GM18498 (cell line): ENCODE measurements at regions not wholly inside any gene's neighbourhood (a gene's known extent, or its start where the extent isn't known, plus 50 kb on each side); places are given as distances from the start of the nearest gene placed in this dataset.
"Not testable (repeated sequence)": the region's sequence is repeated elsewhere in the genome, so short reads cannot be mapped to it uniquely, and the experiment has no call there.

Experiments used
- ATAC-seq: cut with Tn5 transposase; IDR thresholded peaks from one replicate; pipeline ENCODE4 v1.9.1; 2021; ENCODE audit warnings: mild to moderate bottlenecking, moderate library complexity; ENCODE audit not compliant: unreplicated experiment

- ATAC-seq, result no peak
These were observed 50.8 kb upstream of the PRSS1 start for GRCh38 chr7:142698429-142698828.

DNA sequence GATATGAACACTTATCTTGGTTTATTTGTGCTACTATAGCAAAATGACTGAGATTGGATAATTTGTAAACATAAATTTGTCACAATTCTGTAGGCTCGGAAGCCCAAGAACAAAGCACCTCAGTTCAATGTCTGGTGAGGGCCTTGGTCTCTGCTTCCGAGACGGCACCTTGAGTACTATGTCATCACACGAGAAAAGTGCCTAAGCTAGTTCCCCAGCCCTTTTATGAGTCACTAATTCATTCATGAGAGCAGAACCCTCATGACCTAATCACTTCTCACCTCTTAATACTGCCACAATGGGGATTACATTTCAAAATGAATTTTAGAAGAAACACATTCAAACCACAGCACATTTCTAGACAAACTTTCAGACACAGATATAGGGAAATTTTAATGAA lies 52.0 kb upstream of the PRSS1 start:
- no peak for ATAC-seq

DNA sequence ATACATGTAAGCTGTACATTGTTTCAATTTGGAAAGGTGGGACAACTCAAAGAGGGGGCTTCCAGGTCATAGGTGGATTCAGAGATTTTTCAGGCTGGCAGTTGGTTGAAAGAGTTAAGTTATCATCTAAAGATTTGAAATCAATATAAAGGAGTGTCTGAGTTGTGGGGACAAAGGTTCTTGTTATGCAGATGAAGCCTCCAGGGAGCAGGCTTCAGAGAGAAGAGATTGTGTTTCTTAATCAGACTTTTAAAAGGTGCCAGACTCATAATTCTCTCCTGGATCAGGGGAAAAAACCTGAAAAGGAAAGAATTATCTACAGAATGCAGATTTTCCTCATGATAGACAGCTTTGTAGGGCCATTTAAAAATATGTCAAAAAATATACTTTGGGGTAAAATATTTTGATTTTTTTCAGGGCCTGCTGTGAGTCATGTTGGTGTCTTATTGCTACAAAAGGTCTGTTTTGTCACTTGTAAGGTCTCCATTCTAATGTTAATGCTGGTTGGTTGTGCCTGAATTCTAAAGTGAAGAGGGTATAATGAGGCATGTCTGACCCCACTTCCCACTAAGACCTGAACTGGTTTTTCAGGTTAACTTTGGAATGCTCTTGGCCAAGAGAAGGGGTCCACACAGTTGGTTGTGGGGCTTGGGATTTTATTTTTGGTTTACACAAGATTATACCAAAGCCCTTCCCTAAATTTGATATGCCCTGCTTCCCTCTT lies 52.7 kb upstream of the PRSS1 start:
- ATAC-seq, result no peak

GRCh38 chr7:142693911-142694310 lies 55.4 kb upstream of the PRSS1 start:
- no peak for ATAC-seq

GRCh38 chr7:142690554-142691182 lies 58.6 kb upstream of the PRSS1 start:
- peak; percentile 71 for ATAC-seq

DNA sequence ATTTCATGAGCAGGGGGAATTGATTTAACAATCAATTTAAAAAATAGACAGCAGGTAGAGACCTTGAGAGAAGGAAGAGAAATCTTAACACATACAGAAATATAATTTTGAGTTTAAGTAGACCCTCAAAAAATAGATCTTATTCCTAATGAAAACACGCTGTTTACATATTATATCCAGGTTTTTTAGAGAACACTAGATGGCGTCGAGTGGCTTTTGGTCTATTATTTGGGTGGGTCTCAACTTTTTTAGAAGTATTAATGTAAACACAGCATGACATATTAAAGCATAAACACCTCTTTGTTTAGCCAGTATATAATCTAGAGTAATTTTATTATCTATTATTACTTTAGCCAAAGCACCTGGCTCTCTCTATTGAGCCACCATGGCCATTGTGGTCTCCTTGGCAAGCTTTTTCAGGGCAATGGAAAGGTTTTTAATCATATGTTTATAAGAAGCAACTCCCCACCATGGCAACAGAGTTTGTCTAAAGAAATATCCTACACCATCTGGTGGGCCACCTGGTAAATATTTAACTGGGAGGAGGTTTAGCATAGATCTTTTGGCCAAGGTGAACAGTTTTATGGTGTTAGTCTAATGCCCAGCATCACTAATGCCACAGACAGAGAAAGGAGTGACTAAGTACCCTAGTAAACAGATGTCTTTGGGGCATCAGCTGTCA lies 59.7 kb upstream of the PRSS1 start:
- ATAC-seq, result no peak

DNA sequence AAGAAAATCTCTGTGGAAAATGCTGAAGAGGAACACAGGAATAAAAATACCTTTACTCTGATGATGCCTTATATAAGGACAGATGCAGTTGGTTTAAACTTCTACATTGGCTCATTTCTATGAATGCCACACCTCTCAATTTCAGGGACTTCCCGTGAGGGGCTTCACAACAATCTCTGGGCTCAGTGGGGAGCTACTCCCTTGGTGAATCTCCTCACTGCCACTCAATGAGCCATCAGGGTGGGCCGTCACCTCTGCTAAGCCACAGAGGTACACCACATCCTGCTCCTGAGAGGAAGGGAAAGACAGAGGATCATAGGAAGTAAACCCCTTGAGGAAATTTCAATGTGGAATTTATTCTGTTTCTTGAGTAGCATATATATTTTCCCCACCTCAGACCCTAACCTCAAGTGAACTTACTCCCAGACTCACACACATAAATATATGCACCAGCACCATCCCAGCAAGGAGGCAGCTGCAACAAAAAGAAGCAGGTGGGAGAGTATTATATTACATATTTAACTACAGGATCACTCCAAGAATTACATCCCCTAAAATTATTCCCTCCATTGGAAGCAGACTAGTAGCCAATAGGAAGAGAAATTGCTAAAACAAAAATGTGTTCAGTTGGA lies 63.3 kb upstream of the PRSS1 start:
- no peak for ATAC-seq

DNA sequence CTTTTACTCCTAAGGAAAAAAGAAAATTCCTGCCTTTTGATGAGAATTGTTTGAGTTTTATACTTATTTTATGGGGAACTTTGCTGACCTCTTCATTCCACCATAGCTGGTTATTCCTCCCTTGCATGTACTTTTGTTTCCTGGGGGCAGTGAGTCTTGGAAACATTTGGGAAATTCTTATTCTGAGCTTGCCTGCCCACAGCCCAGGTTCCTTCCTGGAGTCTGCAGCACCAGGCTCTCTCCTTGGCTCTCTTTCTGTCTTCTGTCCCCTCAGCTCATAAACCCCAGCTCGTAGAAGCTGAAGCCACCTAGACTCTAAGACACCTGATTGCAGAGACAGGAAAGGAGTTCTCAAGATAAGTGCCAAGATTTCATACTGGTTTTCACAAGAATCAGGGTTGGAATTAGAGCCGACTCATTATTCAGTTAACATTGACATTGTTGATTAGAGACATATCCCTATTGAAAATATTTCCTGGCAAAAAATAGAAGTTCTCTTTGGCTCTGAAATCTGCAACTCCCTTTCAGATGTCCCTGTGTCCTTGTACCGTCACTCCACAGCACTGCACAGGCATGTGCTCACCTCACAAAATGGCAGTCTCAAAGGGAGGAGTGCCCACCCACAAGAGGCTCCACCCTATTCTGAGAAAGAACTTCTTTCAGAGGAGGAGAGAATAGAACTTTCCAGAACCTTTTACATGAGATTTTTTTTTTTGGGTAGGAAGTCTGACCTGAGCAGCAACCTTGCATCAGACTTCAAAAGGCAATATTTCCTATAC lies 67.8 kb upstream of the PRSS1 start:
- no peak for ATAC-seq

DNA sequence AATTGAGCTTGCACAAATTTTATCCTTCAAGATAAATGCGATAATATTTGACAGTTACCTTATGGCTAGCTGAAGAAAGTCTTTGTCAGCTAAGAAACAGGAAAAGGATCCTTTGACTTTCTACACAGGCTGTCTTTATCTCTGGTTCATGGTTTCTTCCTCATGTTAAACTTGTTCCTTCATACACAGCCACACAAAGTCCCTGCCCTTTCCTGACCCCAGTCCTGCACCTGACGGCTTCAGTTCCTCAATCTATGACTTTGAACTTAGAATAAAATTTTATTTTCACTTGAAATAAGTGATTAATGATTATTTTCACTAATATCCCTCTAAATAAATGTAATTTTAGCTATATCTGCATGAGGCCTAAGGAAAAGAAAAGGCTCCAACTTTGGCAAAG lies 77.8 kb upstream of the PRSS1 start:
- ATAC-seq, result no peak

DNA sequence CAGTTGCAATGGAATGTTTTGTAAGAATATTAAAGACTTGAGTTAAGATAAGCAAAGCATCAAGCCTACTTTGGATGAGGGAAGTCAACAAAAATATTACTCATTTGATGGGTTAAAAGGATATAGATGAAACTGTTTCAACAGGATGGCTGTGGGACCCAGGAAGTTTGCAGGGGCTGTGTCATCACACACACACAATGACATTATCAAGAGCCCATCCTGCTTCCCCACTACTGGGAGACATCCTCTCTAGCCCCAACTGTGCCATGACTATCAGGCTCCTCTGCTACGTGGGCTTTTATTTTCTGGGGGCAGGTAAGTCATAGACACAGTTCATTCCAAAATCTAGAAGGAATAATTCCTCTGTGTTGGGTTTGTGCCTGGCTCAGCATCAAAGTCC lies 78.8 kb upstream of the PRSS1 start:
- ATAC-seq, result no peak

DNA sequence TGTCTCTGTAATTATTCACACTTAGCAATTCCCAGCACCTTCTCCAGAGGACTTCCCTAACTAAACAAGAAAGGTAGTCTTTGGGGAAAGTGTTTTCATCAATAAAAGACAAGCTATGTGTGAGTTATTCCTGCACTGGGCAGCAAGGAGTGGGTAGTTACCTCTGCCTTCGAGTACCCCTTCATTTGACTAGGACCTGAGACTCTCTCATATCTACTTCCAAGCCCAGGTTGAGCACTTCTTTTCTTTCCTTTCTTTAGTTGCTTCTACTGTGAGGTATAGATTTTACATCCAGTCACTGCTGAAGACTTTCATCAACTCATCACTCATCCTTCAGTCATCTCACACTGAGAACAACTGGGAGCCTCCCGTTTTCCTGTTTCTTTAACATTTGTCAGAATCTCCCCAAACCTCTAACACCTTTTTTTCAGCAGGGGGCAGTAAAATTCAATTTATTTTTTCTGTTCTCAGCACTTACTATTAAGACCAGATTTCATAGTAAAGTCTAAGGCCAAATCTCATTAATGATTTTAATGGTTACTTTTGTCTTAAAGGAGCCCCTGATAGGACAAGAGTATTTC lies 80.1 kb upstream of the PRSS1 start:
- no peak for ATAC-seq

DNA sequence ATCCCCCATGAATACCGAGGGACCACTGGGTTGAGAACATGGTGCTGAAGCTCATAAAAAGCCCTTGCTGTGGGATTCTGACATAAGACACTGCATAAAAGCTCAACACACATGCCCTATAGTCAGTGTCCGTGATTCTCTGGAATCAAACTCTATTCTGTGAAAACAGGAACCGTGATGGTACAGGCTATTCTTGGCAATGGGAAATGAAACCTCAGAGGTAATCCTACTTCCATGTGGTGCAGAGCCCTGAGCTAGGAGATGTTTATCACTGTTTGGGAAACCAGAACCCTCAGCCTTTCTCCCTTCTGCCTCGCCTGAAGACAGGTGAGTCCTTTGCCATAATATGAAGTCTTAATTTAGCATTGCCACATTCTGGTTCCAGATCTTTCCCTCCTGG lies 80.8 kb upstream of the PRSS1 start:
- ATAC-seq, result no peak

DNA sequence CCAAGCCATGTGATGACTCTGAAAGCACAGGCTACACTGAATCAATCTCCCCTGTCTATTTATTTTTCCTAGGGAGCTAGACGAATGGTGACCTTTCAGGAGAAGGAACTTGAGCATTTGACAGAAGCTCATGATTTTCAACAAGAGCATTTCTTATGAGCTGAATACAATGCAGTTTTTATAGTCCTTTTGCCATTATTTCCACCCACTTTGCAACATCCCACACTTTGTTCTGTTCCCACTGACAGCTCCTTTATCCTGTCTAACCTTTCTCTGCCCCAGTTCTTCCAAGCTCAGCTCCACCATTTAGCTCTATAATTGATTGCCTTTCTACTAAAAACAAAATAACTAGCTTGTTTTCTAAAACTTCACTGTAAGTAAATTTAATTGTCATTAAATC lies 91.9 kb upstream of the PRSS1 start:
- ATAC-seq, result no peak

DNA sequence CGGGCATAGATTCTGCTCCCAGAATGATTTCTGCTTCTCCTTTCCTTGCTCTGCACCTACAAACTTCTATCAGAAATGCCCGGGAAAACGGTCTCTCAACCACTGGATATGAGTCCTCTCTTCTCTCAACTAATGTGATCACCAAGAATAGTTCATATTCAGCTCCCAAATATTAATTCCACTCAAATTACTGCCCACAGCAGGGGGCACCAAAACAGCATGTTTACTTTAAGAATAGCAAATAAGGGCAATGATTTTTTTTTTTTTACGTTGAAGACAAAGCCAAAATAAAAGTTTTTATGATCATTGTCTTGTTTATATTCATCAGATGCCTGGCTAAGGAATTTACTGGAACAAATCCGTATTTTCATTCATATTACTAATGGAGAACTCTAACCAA lies 94.9 kb upstream of the PRSS1 start:
- ATAC-seq, result no peak

DNA sequence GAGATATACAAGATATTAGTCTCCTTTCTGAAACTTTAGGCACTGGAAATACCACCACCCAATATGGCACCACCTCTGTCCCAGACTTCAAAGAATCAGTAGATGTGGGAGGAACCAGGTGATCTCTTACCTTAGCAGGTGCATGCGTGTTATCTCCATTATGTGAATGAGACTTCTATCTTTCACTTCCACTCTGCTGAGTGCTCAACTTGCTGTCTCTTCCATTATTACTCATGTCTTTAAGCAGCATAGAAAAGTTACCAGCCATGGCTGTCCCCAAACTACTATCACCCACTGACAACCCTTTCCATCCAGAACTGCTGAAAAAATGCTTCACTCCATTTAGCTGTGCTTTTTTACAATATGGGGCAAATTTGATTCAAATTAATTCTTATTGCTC lies 101.5 kb upstream of the PRSS1 start:
- ATAC-seq, result no peak

- no peak for ATAC-seq
These were observed 102.7 kb upstream of the PRSS1 start for GRCh38 chr7:142646386-142647140.

DNA sequence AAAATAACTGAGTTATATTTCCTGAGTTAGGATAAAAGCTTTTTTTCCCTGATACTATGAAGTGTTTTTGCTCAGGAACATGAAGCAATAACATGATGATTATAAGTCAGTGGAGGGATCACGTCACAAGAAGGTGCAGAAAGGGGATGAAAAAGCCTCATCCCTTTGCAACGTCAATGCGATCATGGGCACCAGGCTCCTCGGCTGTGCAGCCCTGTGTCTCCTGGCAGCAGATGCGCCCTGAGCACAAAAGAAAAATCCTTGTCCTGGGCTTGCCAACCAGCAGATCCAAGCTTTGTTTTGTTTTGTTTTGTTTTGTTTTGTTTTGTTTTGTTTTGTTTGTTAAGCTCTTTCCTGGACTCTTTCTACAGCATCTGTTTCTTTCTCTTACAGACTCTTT lies 103.5 kb upstream of the PRSS1 start:
- no peak for ATAC-seq

GRCh38 chr7:142642316-142642715 lies 107.0 kb upstream of the PRSS1 start:
- no peak for ATAC-seq

GRCh38 chr7:142641252-142641651 lies 108.0 kb upstream of the PRSS1 start:
- ATAC-seq, result not testable (repeated sequence)

DNA sequence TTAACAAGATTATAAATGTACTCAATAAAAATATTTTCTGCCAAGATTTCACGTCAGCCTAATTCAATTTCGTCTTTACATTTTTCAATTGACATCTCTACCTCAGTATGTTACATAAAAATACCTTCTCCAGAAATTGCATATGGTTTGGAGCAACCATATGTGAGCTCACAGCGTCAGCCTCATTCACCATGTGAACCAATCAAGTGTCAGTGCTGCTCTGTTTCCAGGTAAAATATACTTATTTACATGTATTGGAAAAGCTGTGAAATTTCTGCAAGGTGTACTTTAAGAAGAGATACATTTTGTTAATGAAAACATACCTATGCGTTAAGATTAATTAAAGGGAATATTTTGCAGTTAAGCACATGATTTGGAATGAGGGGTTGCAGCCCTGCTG lies 110.7 kb upstream of the PRSS1 start:
- ATAC-seq, result no peak
